Astrocyte of the spinal cord (primary cell): ENCODE measurements at regions not wholly inside any gene's neighbourhood (a gene's known extent, or its start where the extent isn't known, plus 50 kb on each side); places are given as distances from the start of the nearest gene placed in this dataset.

Experiments
- DNase-seq: peaks from one replicate; pipeline ENCODE4 v3.0.0; 2011; ENCODE audit warnings: low read depth, low spot score
- H3K4me3 ChIP-seq: 2 replicates; pipeline ENCODE4 v1.5.1; 2011; ENCODE audit warnings: low read depth, mild to moderate bottlenecking, low read length, moderate library complexity
- CTCF ChIP-seq: IDR thresholded peaks from 2 replicates; pipeline ENCODE4 v1.5.1; 2012; ENCODE audit warnings: low read depth, mild to moderate bottlenecking, low read length, inconsistent platforms
- in situ Hi-C: cut with HindIII; loops from 2 replicates; pipeline ENCODE4 v1.10.0; 2017; ENCODE audit warnings: low sequenced_read_pairs

- TF ChIP-seq CTCF, result no peak
- H3K4me3 ChIP-seq, result no peak overlapping the region
- in situ Hi-C loops, result no loop called here
- DNase-seq, result no peak
These were observed 74.6 kb upstream of the BHLHE23 start for GRCh38 chr20:63081351-63081750.

- in situ Hi-C loops, result no loop called here
- no peak overlapping the region for H3K4me3 ChIP-seq
- DNase-seq, result no peak
- no peak for TF ChIP-seq CTCF
These were observed 74.0 kb upstream of the BHLHE23 start for GRCh38 chr20:63080811-63081210.

GRCh38 chr20:63080411-63080810 is 73.6 kb upstream of the BHLHE23 start:
- in situ Hi-C loops, result no loop called here
- no peak for DNase-seq
- no peak overlapping the region for H3K4me3 ChIP-seq
- no peak for TF ChIP-seq CTCF

- TF ChIP-seq CTCF, result no peak
- no peak overlapping the region for H3K4me3 ChIP-seq
- in situ Hi-C loops, result no loop called here
- no peak for DNase-seq
These were observed 73.2 kb upstream of the BHLHE23 start for GRCh38 chr20:63079971-63080370.

- DNase-seq, result no peak
- in situ Hi-C loops, result no loop called here
- TF ChIP-seq CTCF, result no peak
- H3K4me3 ChIP-seq, result no peak overlapping the region
These were observed 70.9 kb upstream of the BHLHE23 start for GRCh38 chr20:63077705-63078104.

- in situ Hi-C loops, result no loop called here
- no peak overlapping the region for H3K4me3 ChIP-seq
- TF ChIP-seq CTCF, result no peak
- DNase-seq, result no peak
These were observed 69.7 kb upstream of the BHLHE23 start for GRCh38 chr20:63076421-63076820.

- H3K4me3 ChIP-seq, result no peak overlapping the region
- in situ Hi-C loops, result no loop called here
- no peak for DNase-seq
- no peak for TF ChIP-seq CTCF
These were observed 67.9 kb upstream of the BHLHE23 start for GRCh38 chr20:63074631-63075030.
